ENCODE measurements at regions not wholly inside any gene's neighbourhood (a gene's known extent, or its start where the extent isn't known, plus 50 kb on each side); places are given as distances from the start of the nearest gene placed in this dataset.

DNA sequence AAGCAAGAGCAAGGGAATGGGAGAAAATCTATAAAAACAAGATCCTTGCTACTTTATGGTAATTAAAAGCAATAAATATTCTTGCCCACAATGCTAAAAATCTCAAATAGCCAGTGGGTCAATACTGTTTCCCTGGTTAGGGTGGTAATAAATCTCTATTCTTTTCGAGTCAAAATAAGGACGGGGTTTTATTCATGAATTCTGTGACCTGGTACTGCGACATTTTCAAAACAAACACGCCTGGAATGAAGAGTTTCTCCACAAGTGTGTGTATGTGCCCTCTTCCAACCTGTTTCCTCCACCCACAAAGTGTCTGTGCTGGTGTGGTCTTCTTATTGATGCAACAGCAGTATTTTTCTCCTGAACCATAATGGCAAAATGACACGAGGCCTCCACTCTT lies 358.8 kb upstream of the BRINP1 start:
- TF ChIP-seq, protein P1, sequence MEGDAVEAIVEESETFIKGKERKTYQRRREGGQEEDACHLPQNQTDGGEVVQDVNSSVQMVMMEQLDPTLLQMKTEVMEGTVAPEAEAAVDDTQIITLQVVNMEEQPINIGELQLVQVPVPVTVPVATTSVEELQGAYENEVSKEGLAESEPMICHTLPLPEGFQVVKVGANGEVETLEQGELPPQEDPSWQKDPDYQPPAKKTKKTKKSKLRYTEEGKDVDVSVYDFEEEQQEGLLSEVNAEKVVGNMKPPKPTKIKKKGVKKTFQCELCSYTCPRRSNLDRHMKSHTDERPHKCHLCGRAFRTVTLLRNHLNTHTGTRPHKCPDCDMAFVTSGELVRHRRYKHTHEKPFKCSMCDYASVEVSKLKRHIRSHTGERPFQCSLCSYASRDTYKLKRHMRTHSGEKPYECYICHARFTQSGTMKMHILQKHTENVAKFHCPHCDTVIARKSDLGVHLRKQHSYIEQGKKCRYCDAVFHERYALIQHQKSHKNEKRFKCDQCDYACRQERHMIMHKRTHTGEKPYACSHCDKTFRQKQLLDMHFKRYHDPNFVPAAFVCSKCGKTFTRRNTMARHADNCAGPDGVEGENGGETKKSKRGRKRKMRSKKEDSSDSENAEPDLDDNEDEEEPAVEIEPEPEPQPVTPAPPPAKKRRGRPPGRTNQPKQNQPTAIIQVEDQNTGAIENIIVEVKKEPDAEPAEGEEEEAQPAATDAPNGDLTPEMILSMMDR (conservative IDR thresholded peaks at IDR 0.05), result no peak
- no peak for TF ChIP-seq ZFX (IDR thresholded peaks at IDR 0.05)
